ENCODE measurements at regions not wholly inside any gene's neighbourhood (a gene's known extent, or its start where the extent isn't known, plus 50 kb on each side); places are given as distances from the start of the nearest gene placed in this dataset.
A peak's percentile ranks its signal among the peaks of the same experiment; 100 is the strongest.

GRCh38 chr6:163963205-163964120, 548.9 kb downstream of the QKI start:
- FAIRE-seq (no peak), DNase-seq (ENCODE audit: insufficient read length, low spot score) (no peak)
- no peak for TF ChIP-seq CTCF (IDR thresholded peaks at IDR 0.05; ENCODE audit: insufficient read depth, missing control alignments)

- no peak for TF ChIP-seq CTCF (IDR thresholded peaks at IDR 0.05; ENCODE audit: insufficient read depth, missing control alignments)
- no peak for FAIRE-seq
- no peak for DNase-seq (ENCODE audit: insufficient read length, low spot score)
Observed at GRCh38 chr6:163962627-163963117, 548.2 kb downstream of the QKI start.

DNA sequence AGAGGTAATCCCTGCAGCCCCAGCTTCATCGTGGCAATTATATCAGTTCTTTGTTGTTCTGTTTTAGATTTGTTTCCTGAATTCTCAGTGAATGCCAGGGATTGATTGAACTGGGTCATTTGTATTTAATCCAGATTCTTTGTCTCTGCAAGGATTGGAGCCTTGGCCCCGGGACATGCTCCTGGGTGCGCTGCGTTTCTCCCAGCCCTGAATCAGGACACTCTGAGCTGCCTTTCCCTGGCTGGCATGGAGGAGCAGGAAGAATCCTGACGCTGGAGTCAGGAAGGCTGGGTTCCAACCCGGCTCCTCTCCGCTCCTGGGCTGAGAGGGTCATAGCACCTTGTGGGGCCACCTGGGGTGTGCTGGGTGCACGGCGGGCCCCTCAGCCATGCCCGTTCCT, 545.6 kb downstream of the QKI start:
- DNase-seq (ENCODE audit: insufficient read length, low spot score): peak; percentile 32
- FAIRE-seq: no peak
- no peak for TF ChIP-seq CTCF (IDR thresholded peaks at IDR 0.05; ENCODE audit: insufficient read depth, missing control alignments)

DNA sequence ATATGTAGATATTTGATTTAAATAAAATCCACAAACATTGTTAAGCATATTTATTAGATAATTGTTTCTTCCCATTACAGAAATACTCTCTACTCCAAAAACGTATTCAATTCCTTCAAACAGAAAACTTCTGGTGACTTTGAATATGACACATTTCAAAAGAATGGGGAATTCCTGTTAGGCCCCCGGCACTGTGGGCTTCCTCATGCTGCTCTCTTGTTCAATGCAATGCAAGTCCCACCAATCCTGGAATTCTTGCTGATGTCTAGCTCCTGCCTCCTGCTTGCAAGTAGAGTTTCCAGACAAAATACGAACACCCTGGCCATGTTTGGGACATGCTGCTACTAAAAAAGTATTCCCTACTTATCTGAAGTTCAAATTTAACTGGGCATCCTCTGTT, 544.1 kb downstream of the QKI start:
- no peak for TF ChIP-seq CTCF (IDR thresholded peaks at IDR 0.05; ENCODE audit: insufficient read depth, missing control alignments)
- DNase-seq (ENCODE audit: insufficient read length, low spot score): no peak
- FAIRE-seq: no peak

DNA sequence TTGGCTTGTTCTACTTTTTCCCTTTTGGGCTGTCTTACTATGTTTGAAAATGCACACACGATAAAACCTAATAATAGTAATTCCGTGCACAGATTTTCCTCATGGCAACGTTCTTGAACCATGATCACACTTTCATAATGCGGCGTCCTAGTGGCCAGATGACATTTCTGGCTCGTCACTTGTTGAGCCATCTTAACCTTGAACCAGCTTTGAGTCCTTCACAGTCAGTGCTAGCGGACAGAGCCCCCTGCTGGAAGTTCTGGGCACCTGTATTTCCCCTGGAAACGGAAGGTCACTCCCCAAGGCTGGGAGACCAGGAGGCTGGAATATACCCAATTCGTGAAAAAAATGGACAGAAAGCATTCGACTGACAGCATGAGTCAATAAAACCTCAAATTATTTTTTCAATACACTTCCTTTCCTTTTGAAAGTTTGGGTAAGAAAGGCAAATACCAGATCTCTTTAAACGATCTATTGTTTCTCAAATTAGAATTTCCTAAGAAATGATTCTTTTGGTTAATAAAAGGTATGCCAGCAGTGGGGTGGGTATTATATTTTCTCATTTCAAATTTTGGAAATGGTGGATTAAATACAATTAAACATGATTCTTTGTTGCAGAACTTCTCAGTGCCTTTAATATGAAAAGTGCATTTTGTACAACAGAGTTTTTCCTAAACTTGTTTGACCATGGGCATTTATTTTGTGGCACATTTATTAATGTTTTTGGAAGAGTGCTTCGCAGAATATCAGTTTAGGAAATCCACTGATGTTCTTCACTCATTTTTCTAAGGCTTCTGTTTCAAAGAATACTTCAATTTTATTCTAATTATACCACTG, 542.3 kb downstream of the QKI start:
- FAIRE-seq (no peak), DNase-seq (ENCODE audit: insufficient read length, low spot score) (no peak)
- TF ChIP-seq CTCF (IDR thresholded peaks at IDR 0.05; ENCODE audit: insufficient read depth, missing control alignments): peak; percentile 92

GRCh38 chr6:163955756-163956155, 541.2 kb downstream of the QKI start:
- no peak for DNase-seq (ENCODE audit: insufficient read length, low spot score)
- TF ChIP-seq CTCF (IDR thresholded peaks at IDR 0.05; ENCODE audit: insufficient read depth, missing control alignments): no peak
- no peak for FAIRE-seq
